Epithelial cell of esophagus (primary cell): ENCODE measurements at regions not wholly inside any gene's neighbourhood (a gene's known extent, or its start where the extent isn't known, plus 50 kb on each side); places are given as distances from the start of the nearest gene placed in this dataset.

Experiments
- DNase-seq: peaks from one replicate; pipeline ENCODE4 v3.0.0; 2010; ENCODE audit warnings: low read depth
- H3K4me3 ChIP-seq: 2 replicates; pipeline ENCODE4 v1.5.1; 2011; ENCODE audit warnings: mild to moderate bottlenecking, low read length, control low read depth
- TF ChIP-seq, protein P1 (sequence below): IDR thresholded peaks from 2 replicates; pipeline ENCODE4 v1.5.1; 2011; ENCODE audit warnings: low read depth, mild to moderate bottlenecking, low read length, control low read depth, inconsistent platforms; ENCODE audit not compliant: insufficient read depth; ENCODE audit errors: missing control alignments

DNA sequence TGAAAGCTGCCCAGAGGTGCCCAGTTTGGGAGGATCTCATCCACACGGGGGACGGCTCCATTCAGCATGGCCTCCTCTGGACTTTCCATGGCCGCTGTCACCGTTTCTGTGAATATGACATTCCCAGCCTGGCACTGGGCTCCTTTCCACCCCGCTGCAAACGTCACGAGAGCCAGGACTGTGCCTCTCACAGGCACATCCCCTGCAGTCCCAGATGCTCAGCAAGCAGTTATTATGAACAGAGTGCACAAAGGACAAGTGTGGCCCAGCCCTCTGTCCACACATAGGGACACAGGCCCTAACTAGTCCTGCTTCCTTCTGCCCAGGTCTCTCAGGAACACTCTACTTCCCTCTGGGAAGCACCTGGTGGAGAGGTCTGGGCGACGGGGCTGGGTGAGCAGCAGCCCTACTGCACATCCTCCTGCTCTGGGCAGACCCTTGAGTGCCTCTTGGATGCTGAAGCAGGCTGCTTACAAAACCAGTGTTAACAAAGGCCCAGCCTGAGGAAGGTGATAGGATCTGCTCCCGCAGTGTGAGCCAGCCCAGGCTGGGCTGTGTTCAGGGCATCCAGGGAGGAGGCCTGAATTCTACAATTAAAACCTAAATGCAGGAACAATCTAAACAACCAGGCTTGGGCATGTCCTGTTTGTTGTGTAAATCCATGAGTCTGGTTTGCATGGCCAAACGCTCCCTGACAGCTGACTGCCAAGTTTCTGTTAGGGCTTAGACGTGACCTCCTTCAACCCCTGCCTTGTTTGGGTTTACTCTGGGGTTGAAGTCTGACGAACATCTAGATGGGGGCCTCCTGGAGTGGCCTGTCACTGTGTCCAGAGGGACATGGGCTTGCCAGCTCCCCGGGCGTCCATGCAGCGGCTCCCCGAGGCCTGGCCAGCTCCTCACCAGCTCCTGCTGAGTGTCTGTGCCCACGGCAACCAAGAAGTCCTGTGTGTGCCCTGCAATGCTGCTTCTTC is 269.8 kb downstream of the GADD45G start:
- H3K4me3 ChIP-seq = no peak overlapping the region
- DNase-seq = peak; percentile 26
- TF ChIP-seq, protein P1, sequence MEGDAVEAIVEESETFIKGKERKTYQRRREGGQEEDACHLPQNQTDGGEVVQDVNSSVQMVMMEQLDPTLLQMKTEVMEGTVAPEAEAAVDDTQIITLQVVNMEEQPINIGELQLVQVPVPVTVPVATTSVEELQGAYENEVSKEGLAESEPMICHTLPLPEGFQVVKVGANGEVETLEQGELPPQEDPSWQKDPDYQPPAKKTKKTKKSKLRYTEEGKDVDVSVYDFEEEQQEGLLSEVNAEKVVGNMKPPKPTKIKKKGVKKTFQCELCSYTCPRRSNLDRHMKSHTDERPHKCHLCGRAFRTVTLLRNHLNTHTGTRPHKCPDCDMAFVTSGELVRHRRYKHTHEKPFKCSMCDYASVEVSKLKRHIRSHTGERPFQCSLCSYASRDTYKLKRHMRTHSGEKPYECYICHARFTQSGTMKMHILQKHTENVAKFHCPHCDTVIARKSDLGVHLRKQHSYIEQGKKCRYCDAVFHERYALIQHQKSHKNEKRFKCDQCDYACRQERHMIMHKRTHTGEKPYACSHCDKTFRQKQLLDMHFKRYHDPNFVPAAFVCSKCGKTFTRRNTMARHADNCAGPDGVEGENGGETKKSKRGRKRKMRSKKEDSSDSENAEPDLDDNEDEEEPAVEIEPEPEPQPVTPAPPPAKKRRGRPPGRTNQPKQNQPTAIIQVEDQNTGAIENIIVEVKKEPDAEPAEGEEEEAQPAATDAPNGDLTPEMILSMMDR = no peak

DNA sequence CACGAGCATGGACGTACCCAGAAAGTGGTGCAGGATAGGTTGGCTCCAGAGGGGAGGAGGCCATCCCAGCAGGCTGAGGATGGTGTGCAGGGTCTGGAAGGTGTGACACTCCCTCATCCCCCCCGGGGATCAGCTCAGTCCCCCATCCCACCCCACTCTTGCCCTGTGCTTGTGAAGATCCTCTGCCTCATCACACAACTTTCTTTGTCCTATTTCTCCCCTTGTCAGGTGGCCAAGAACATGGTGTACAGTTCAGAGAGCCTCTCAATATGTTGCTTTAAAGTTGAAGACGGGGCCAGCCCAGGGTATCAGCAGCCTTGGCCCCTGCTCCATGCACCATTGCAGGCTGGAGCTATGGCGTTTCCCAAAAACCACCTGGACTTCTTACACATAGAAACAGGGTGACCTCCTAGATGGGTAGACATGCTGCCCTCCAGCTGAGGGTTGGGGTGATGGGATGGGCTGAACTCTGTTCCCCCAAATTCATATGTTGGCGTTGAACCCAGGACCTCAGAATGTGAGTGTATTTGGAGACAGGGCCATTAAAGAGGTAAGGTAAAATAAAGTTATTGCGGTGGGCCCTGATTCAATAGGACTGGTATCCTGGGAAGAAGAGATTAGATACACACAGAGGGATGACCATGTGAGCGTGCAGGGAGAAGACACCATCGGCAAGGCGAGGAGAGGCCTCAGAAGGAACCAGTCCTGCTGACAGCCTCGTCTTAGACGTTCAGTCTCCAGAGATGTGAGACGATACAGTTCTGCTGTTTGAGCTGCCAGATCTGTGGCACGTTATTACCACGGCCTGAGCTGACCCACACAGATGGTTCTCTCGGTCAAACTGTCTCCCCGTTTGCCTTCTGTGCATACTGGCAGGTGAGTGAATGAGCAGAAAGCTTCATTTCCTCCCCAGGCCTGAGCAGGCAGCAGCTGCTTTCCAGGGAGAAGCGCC is 272.5 kb downstream of the GADD45G start:
- no peak overlapping the region for H3K4me3 ChIP-seq
- TF ChIP-seq, protein P1 = no peak
- no peak for DNase-seq

DNA sequence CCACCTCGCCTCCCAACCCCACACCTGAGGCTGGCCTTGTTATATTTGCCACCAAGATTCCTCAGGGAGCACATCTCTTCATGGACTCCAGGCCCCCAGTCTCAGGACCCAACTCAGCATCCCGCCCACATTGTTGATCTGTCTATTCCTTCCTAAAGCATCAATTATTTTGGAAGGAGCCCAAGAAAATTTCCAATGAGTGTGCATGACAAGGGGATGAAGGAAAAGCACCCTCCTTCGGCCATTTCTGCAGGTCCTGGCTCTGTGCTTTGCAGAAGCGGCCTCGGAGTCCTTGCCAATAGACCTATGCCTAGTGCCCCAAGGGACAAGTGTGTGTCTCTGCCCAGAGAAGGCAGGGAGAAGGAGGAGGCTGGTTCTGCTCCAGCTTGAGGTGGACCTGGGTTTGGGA is 273.2 kb downstream of the GADD45G start:
- no peak overlapping the region for H3K4me3 ChIP-seq
- DNase-seq = no peak
- TF ChIP-seq, protein P1 = no peak

DNA sequence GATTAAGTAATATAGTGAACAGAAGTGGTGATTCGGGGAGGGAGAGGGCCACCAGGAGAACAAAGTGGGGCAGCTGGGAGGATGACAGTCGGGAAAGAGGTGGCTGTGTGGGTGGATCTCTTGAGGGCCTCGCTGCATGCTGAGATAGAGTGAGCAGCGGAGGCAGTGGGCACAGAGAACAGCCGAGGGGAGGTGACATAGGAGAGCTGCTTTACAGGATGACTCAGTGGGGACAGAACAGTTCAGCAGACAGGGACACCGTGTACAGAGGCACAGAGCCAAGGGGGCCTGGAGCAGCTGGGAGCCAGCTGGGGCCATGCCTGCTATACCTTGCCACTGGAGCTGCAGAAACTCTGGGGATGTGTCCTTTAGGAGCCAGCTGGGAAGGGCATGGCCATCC is 273.9 kb downstream of the GADD45G start:
- no peak for DNase-seq
- H3K4me3 ChIP-seq = no peak overlapping the region
- TF ChIP-seq, protein P1 = no peak

DNA sequence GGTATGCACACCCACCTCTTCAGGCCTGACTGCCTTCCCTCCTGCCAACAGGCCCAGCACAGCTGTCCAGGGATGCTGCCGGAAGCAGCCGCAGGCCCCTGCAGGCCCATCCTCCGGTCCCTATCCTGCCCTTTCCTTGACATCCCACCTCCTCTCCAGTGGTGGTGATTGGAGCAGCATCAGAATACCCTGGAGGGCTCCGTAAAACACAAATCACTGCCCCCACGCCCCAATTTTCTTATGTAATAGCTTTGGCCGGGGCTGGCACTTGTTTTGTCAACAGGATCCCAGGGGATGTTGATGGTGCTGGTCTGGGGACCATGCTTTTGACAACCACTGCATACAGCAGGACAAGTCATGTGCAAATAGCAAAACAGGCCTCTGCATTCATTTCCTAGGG is 274.5 kb downstream of the GADD45G start:
- H3K4me3 ChIP-seq = no peak overlapping the region
- TF ChIP-seq, protein P1 = no peak
- no peak for DNase-seq

DNA sequence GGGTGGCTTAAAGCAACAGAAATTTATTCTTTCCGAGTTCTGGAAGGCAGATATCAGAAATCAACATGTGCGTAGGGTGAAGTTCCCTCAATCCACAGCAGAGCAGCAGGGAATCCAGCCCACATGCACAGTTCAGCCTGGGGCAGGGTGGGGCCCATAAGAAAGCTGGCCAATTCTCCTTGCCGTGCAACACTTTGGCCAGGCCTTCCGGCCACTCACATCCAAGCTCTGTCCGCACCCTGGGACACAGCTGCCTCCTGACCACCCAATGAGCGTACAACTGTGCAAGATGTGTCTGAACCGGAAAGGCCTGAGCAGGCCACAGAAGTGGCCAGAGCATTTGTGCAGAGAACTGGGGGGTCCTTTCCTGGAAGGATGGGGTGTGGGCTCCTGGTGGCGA is 274.9 kb downstream of the GADD45G start:
- DNase-seq = no peak
- TF ChIP-seq, protein P1 = no peak
- H3K4me3 ChIP-seq = no peak overlapping the region
